K562 (cell line): ENCODE measurements at regions not wholly inside any gene's neighbourhood (a gene's known extent, or its start where the extent isn't known, plus 50 kb on each side); places are given as distances from the start of the nearest gene placed in this dataset.

Experiments
- ATAC-seq: fragments of 200-7000 bp; cut with Tn5 transposase; 3 replicates; pipeline ENCODE4 v1.9.1; 2020; ENCODE audit warnings: moderate library complexity
- BruUV-seq: library from RNA; stranded (reverse); fragments of 400-500 nt; replicated peaks from 2 replicates; lab custom pipeline; 2021; lab: Mats Ljungman, UMichigan
- CTCF ChIA-PET: fragments of 300-600 bp; formaldehyde crosslinking; extraction: SDS; loops from one replicate; lab custom pipeline; 2021; ENCODE audit warnings: low intra/inter-chr PET ratio; lab: Yijun Ruan, JAX
- POLR2A ChIA-PET: fragments of 300-600, 350-650 bp; sonication (Branson Sonifier 250); formaldehyde crosslinking; extraction: SDS; loops from one replicate; lab custom pipeline; 2021; ENCODE audit warnings: antibody characterized with exemption, inconsistent platforms; lab: Yijun Ruan, JAX
- DNase-seq, 4 experiments: peaks; one replicate each; pipeline versions ENCODE4 v3.0.0 to v3.0.0-alpha.2; 2011 to 2018; ENCODE audit warnings: low spot score in 3 of 4, mixed read lengths in 3 of 4; ENCODE audit errors: extremely low read depth in 1 of 4
- FAIRE-seq: peaks from 2 replicates; lab custom pipeline; 2011; peaks lifted over from hg19 to GRCh38; lab: Jason Lieb, UNC
- H2AFZ ChIP-seq: 2 replicates; pipeline ENCODE4 v1.6.0; 2011; ENCODE audit warnings: low read depth, low read length, control low read depth, inconsistent platforms
- H3K27ac ChIP-seq: fragments of 200-600 bp; 3 replicates; pipeline ENCODE4 v1.8.0; 2011; ENCODE audit warnings: low read depth, mild to moderate bottlenecking, control low read depth, inconsistent platforms, low read length, moderate library complexity, mixed read lengths; ENCODE audit errors: extremely low read depth
- H3K27me3 ChIP-seq, 2 experiments: fragments of 300-600 bp in 1 of 2; 2 replicates in 1 of 2; 3 replicates in 1 of 2; pipeline versions ENCODE4 v1.6.0 to v1.8.0; 2011; ENCODE audit warnings: inconsistent platforms in 2 of 2, low read length in 2 of 2, mild to moderate bottlenecking in 1 of 2, mixed read lengths in 1 of 2, moderate library complexity in 1 of 2; ENCODE audit not compliant: control insufficient read depth in 2 of 2, insufficient read depth in 2 of 2
- H3K36me3 ChIP-seq: fragments of 300-600 bp; 3 replicates; pipeline ENCODE4 v1.8.0; 2011; ENCODE audit warnings: mild to moderate bottlenecking, low read length, inconsistent platforms; ENCODE audit not compliant: control insufficient read depth, insufficient read depth
- H3K4me1 ChIP-seq, 2 experiments: fragments of 200-600 bp in 1 of 2; replicated peaks in 1 of 2; 2 replicates in 1 of 2; 3 replicates in 1 of 2; pipeline versions ENCODE4 v1.5.1 to v1.8.0; 2011; ENCODE audit warnings: inconsistent platforms in 2 of 2, low read length in 2 of 2, mild to moderate bottlenecking in 1 of 2, mixed read lengths in 1 of 2, moderate library complexity in 1 of 2; ENCODE audit not compliant: control insufficient read depth in 2 of 2, insufficient read depth in 2 of 2
- H3K4me2 ChIP-seq: 2 replicates; pipeline ENCODE4 v1.6.1; 2011; ENCODE audit warnings: low read length, control low read depth, inconsistent platforms, mixed read lengths; ENCODE audit not compliant: insufficient read depth
- H3K4me3 ChIP-seq: fragments of 200-600 bp; sonication (generic), shearing (Covaris generic); 2 replicates; pipeline ENCODE4 v1.5.1; 2016; ENCODE audit warnings: control low read depth, inconsistent platforms
- H3K79me2 ChIP-seq: fragments of 200-600 bp; 3 replicates; pipeline ENCODE4 v1.8.0; 2011; ENCODE audit warnings: low read length, inconsistent platforms; ENCODE audit not compliant: control insufficient read depth, insufficient read depth
- H3K9ac ChIP-seq, 2 experiments: 2 replicates each; pipeline versions ENCODE4 v1.6.0 to v1.6.1; 2011; ENCODE audit warnings: low read depth in 2 of 2, low read length in 2 of 2, control low read depth in 1 of 2, inconsistent platforms in 1 of 2, mild to moderate bottlenecking in 1 of 2, mixed read lengths in 1 of 2; ENCODE audit not compliant: insufficient read depth in 1 of 2
- H3K9me1 ChIP-seq: one replicate; pipeline ENCODE4 v1.6.0; 2011; ENCODE audit warnings: inconsistent platforms, mild to moderate bottlenecking, low read length, moderate library complexity; ENCODE audit not compliant: control insufficient read depth, insufficient read depth
- H3K9me3 ChIP-seq: replicated peaks from 2 replicates; pipeline ENCODE4 v1.5.1; 2011; ENCODE audit warnings: low read depth, low read length, inconsistent platforms; ENCODE audit not compliant: control insufficient read depth, insufficient read depth
- H4K20me1 ChIP-seq: replicated peaks from 2 replicates; pipeline ENCODE4 v1.6.1; 2011; ENCODE audit warnings: low read length, inconsistent platforms, mixed read lengths; ENCODE audit not compliant: control insufficient read depth, insufficient read depth
- PCBP2 ChIP-seq: fragments of 200-400 bp; formaldehyde crosslinking; IDR thresholded peaks from 2 replicates; pipeline ENCODE4 v1.6.1; 2018; ENCODE audit warnings: low read length, low read depth, mild to moderate bottlenecking, moderate library complexity; ENCODE audit not compliant: poor library complexity, severe bottlenecking
- RBM15 ChIP-seq: fragments of 200-400 bp; formaldehyde crosslinking; IDR thresholded peaks from 2 replicates; pipeline ENCODE4 v1.6.1; 2018; ENCODE audit warnings: mild to moderate bottlenecking, low read length, moderate library complexity; ENCODE audit not compliant: insufficient read depth
- ZC3H8 ChIP-seq: fragments of 450-650 bp; IDR thresholded peaks from 2 replicates; pipeline ENCODE4 v1.6.1; 2017
- ZEB2 ChIP-seq: fragments of 450-650 bp; IDR thresholded peaks from 2 replicates; pipeline ENCODE4 v1.6.1; 2016
- WGBS: fragments of 100-300 bp; shearing (Covaris generic); methylation state at CpG from one replicate; pipeline ENCODE4 v1.1.6; 2016; ENCODE audit warnings: low coverage, mixed read lengths; ENCODE audit not compliant: insufficient coverage; ENCODE audit errors: missing lambda C conversion rate; 5-methylcytosine and 5-hydroxymethylcytosine counted together
- in situ Hi-C: fragments of 300-500 bp; cut with MboI; formaldehyde crosslinking; loops from 4 replicates; pipeline ENCODE4 v1.15.0; 2018; ENCODE audit warnings: inconsistent platforms, mixed read lengths
- intact Hi-C: fragments of 100-400 bp; cut with micrococcal nuclease; formaldehyde crosslinking; loops from 2 replicates; pipeline ENCODE4 v1.14.2; 2022
- TF ChIP-seq, protein P1 (sequence below): fragments of 250-450 bp; sonication (Bioruptor Pico); IDR thresholded peaks from 2 replicates; pipeline ENCODE4 v1.8.0; 2021; ENCODE audit warnings: moderate library complexity, mild to moderate bottlenecking, inconsistent platforms

DNA sequence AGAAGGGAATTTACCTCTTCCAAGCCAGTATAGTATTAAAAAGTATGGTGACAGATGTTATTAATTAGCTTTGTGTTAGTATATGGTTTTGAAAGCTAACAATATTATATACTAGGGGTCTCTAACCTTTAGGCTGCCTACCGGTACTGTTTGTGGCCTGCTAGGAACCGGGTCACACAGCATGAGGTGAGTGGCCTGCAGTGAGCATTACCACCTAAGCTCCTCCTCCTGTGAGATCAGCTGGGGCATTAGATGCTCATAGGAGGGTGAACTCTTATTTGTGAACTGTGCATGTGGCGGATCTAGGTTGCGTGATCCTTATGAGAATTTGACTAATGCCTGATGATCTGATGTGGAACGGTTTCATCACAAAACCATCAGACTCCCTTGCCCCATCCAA, 583.4 kb upstream of the CDH2 start:
- Histone ChIP-seq H4K20me1 (no peaks in the 10 kb centered on the region), H3K27ac (no peak overlapping the region), H3K36me3 (no peaks in the 10 kb centered on the region), H3K9me3 (no peaks in the 10 kb centered on the region), H3K79me2 (no peaks in the 10 kb centered on the region), H3K4me2 (no peak overlapping the region), H3K9ac (no peak overlapping the region), H3K4me1 (no peaks in the 10 kb centered on the region), H3K9me1 (no peaks in the 10 kb centered on the region), H2AFZ (no peak overlapping the region), H3K4me3 (no peak overlapping the region), H3K27me3 (no peaks in the 10 kb centered on the region)
- POLR2A ChIA-PET: no interaction called here
- intact Hi-C loops: no loop called here
- no peak for ATAC-seq
- DNase-seq: no peak
- FAIRE-seq: no peak
- CTCF ChIA-PET: no interaction called here
- in situ Hi-C loops: no loop called here
- no peak for TF ChIP-seq PCBP2
- TF ChIP-seq, protein P1, sequence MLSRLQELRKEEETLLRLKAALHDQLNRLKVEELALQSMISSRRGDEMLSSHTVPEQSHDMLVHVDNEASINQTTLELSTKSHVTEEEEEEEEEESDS (CRISPR knock-in tag): no peak
- no TSS peak for BruUV-seq
- WGBS: 0% methylated on average over 5 of the region's 5 CpGs

DNA sequence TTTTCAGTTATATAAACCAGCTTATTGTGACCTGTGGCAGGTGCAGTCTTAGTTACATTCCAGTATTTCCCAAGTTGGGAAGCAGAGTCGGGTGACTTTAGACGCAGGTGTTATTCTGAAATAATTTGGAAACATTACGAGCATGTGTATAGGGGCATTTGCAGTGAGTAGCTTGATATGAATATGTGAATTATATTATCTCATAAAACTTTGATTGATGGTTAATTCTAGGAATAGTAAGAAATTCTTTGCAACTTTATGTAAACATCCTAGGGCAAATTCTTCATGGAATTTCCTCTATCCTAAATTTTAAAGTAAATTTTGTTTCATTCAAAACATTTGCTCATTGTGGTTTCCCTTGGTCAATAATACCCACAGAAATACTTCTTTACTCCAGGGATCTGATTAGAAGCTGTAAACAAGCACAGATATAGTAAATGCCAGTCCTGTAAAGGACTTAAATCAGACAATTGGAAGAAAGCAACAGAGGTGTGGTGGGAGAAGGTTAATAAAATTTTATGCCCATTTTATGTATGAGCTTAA, 580.6 kb upstream of the CDH2 start:
- CTCF ChIA-PET: no interaction called here
- H3K27me3 ChIP-seq: no peaks in the 10 kb centered on the region
- no peaks in the 10 kb centered on the region for H3K9me3 ChIP-seq
- no peak overlapping the region for H2AFZ ChIP-seq
- POLR2A ChIA-PET: no interaction called here
- ATAC-seq (no peak), DNase-seq (no peak), FAIRE-seq (no peak)
- in situ Hi-C loops (no loop called here), intact Hi-C loops (no loop called here)
- H3K4me2 ChIP-seq: no peak overlapping the region
- no peaks in the 10 kb centered on the region for H3K9me1 ChIP-seq
- H4K20me1 ChIP-seq: no peaks in the 10 kb centered on the region
- no peak for TF ChIP-seq ZEB2
- no peak for TF ChIP-seq ZC3H8
- TF ChIP-seq RBM15: no peak
- H3K4me3 ChIP-seq: no peak overlapping the region
- no peaks in the 10 kb centered on the region for H3K36me3 ChIP-seq
- no peak overlapping the region for H3K9ac ChIP-seq
- H3K79me2 ChIP-seq: no peaks in the 10 kb centered on the region
- no peak overlapping the region for H3K27ac ChIP-seq
- WGBS: 0% methylated on average over 3 of the region's 3 CpGs
- H3K4me1 ChIP-seq: no peaks in the 10 kb centered on the region
- no TSS peak for BruUV-seq
